ENCODE measurements at regions not wholly inside any gene's neighbourhood (a gene's known extent, or its start where the extent isn't known, plus 50 kb on each side); places are given as distances from the start of the nearest gene placed in this dataset.

DNA sequence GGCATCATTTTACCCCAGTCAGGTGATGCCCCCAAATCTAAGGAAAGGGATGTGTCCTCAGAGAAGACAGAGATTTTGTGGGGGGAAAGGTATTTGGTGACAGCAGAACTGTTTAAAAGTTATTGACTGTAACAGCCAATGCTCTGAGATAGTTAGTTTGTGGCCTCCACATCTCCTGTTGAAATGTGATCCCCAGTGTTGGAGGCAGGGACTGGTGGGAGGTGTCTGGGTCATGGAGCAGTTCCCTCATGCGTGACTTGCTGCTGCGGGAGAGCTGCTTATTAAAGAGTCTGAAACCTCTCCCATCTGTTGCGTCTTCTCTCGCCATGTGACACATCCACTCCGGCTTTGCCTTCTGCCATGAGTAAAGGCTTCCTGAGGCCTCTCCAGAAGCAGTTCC, 282.8 kb upstream of the FOXQ1 start:
- DNase-seq (ENCODE audit: low spot score) = no peak

DNA sequence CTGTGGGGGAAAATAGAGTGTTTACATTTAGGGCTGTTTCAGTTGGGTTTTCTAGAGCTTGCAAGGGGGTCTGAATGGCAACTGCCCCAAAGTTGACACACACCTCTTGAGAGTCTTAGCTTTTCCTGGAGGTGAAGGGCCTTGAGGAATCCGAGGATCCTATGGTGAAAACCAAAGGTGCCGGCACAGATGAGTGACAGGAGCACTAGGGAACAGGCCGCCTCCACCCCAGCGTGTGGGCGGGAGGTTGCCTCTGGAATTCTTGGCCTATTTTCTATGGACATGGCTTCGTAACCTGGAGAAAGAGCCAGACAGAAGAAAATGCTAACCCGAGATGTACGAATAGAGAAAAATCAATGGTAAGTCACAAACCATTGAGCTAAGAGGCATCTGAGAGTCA, 283.2 kb upstream of the FOXQ1 start:
- DNase-seq (ENCODE audit: low spot score) = no peak

DNA sequence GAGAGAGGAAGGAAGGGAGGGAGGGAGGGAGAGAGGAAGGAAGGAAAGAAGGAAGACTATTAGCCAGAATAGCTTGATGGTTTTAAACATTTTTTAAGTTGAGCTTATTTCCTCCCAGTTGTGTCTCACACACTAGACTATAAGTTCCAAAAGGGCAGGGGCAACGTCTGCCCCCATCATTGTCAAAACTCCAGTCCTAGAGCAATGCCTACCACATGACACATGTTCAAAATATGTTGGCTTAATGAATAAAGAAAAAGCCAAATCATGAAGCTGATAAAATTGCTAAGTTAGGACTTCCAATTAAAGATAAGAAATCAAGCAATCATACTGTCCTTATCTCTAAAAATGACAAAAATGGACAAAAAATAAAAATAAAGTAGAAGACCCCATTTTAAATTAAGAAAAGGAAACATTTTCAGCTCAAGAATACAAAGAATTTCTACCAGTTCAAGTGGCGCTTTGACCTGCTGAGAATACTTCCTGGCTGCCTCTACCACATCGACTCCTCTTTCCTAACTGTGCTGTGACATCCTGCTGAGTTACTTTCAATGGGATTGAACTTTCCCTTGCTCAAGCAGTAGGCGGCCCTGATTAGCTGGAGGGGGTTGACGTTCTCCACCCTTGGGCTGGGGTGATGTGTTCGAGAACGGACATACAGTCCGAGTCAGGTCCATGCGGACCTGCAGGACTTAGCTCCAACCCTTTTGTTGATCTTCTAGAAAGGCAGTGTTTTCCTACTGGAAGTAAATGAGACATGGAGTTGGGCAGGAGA, 283.9 kb upstream of the FOXQ1 start:
- DNase-seq (ENCODE audit: low spot score) = no peak

DNA sequence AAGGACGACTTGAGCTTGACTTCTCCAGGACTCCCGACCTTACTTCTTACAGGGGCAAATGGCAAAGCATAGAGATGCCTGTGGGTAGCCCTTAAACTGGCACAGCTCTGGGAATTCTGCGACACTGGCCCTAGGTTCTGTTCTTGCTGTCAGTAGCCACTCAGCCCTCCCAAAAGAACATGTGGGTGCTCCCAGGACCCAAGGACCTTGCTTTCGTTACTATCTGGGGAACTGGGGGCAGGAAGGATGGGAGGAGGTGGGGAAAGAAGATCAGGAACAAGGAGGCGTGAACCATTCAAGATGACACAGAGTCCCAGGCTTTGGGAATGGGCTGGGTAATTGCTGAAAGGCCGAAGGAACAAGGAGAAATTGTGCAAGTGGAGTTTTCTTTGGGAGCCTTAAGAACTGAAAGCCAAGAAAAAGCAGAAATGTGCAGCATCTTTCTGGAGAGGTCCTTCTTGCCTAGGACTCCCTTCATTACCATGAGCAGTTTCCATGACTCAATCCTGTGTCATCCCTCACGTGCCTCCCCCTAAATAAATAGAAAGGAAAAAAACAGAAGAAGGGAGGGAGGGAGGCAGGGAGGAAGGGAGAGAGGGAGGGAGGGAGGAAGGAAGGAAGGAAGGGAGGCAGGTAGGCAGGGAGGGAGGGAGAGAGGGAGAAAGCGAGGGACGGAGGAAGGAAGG, 284.6 kb upstream of the FOXQ1 start:
- DNase-seq (ENCODE audit: low spot score) = no peak

DNA sequence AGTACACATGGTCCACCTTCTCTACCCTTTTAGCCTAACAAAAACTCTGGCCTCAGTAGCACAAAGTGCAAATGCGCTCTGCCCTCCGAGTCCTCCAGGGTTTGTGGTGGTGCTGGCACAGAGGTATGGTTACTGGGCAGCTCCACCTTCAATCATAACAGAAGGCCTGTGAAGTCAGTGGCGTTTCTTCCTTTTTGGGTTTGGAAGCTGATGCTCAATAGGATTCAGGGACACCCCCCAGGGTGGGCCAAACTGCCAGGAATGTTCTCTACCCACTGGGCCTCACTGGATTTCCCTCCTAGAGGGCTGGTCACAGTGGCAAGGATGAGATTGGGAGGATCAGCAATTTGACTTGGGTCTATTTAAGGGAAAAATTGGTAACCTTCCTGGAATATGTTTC, 286.1 kb upstream of the FOXQ1 start:
- no peak for DNase-seq (ENCODE audit: low spot score)

DNA sequence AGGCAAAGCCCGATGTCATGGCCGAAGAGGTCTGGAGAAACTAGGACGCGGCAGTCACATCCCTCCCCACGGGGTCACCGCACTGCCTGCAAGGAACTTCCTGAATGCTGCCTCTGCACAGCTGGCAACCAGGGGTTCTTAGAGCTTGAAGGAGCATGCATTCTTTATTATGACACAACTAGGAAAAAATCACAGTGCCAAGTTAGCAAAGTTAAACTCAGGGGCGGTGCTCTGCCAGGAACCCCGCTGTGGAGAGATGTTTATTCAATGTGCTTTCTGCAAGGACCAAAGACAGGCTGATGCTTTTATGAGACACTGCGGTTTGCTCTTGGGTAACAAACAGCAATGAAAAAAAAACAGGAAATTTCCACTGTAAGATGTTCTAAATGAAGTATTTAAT, 287.3 kb upstream of the FOXQ1 start:
- no peak for DNase-seq (ENCODE audit: low spot score)

DNA sequence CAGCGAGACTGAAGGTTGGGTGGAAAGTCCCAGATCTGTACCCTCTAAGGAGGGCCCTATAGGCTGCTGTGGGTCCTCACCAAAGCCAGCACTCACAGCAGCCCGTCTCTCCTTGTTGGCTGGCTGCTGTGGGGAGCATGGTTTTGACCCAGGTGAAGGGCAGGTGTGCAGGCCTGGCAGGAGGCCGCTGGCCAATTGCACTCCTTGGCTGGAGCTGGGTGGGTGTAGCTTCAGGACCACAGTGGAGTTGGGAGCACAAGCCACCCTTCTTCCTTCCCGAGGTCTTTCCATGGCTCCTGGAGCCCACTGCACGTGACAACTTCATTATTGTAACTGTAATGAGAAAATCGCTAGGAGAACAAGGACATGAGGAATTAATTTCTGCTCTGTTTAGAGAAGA, 287.7 kb upstream of the FOXQ1 start:
- DNase-seq (ENCODE audit: low spot score) = no peak

DNA sequence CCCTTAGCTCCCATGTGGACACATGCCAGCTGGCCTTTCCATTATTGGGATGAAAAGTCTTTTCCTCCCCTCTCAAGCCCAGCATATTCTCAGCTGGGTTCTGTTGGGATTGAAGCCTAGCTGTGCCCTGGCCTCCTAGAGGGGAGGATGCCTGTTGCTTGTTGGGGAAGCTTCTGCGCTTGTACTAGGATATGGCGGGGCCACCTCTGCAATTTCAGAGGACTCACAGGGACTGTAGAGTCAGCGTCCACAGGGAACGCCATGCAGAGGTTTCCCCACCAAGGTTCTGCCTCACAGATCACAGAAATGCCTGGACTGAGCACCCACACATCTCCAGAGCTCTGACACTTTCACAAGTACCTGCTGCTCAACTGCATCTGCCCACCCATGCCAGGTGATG, 288.7 kb upstream of the FOXQ1 start:
- no peak for DNase-seq (ENCODE audit: low spot score)

DNA sequence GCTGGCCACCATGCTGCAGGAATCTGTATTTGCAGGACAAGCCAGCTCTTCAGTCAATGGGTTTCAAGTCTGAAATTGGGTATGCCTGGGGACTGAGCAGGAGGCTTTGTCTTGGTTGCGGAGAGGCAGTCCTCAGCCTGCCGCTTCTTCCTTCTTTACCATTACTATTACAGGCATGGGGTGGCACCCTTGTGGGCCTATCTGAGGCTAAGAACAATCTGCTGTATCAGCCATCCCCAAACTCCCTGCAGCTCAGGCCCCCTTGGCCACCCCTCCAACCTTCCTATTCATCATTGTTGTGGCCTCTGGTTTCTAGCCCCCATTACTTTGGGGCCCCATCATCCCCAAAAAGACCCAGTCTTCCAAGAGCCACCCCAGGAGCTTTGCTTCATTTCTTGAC, 289.2 kb upstream of the FOXQ1 start:
- DNase-seq (ENCODE audit: low spot score) = no peak

DNA sequence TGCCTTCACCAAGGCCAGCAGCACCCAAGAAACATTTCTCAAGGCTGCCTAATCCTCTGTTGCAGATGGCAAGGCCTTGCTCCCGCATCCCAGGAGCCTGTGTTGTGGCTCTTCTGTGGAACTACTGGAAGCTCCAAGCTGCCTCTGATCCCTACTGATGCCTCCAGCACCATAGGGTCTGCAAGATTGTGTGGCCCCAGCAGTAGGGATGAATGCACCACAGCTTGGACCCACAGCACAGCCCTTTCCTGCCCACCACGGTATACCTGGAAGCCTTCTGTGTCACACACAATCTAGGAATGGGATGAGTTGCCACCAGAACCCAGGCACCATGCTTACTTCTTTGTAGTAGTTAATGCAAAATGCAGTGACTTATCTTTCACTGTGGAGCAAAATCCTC, 291.1 kb upstream of the FOXQ1 start:
- DNase-seq (ENCODE audit: low spot score) = no peak

DNA sequence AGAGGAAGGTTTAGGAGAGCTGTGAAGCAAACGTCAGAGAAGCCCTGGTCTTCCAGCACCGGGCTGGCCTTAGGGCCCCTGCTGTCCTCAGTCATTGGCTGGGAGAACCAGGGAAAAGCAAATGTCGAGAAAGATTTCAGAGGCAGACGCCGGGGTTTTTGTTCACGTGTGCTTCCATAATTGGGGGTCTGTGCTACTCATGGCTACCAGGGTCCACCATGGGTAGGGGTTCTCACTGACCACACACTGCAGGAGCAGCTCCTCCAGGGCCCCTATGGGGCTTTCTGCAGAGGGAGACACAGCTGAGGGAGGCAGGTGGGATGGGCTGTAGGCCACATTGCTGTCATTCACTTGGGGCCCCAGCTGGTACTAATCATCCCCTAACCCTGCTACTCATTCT, 291.8 kb upstream of the FOXQ1 start:
- DNase-seq (ENCODE audit: low spot score) = no peak

DNA sequence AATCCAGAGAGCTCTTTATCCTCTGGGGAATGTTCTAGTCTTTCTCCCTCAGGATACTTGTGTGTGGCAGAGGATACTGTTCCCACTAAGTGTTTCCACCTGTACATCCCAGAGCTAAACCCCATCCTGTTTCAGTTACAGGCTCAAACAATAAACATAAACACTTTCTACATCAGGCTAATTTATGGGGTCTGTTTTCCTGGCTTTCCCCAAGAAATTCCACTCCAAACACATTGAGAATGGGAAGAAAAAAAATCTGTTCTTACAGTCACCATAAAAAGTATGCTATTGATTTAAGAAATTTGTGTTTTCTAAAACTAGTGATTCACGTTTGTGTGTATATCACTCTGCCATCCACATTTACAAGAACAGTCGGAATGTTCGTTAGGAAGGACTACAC, 293.9 kb upstream of the FOXQ1 start:
- no peak for DNase-seq (ENCODE audit: low spot score)

DNA sequence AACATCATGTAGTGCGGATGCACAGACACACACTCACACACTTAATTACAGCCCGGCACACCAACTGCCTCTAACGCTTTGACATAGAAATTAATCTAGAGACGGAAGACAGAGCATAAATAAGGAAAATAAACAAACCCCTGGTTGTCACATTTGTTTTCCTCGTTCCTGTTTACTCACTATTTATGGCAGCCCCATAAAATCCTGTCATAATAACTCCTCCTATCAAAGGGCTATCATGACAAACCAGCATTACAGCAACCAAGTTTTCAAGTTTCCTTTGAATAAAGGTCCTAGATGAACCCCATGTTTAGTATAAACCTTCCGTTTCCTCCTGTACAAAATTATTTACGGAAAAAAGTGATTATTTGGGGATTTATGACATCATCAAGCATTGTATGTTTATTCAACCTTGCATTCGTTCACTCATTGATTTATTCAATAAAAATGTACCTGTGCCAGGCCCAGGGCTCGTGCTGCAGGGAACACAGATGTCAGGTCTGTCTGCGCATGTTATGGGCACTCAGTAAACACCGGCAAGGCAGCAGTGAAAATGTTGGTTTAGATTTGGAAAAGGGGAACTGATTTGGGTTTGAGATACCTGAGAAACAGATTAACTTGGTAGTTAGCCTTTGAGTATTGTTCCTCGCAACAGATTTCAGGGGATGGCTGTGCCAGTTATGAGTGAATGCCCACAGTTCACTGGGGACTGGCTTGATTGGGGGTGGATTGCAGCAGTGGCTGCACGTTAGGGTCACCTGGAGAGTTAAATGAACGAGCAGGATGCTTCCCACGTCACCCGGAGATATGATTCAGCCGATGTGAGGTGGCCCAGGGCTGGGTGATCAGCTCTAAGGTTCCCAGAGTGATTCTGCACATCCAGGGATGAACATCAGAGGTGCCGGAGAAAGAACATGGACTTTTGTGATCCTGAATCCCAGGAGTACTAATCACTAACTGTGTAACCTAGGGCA, 295.3 kb upstream of the FOXQ1 start:
- DNase-seq (ENCODE audit: low spot score) = no peak

DNA sequence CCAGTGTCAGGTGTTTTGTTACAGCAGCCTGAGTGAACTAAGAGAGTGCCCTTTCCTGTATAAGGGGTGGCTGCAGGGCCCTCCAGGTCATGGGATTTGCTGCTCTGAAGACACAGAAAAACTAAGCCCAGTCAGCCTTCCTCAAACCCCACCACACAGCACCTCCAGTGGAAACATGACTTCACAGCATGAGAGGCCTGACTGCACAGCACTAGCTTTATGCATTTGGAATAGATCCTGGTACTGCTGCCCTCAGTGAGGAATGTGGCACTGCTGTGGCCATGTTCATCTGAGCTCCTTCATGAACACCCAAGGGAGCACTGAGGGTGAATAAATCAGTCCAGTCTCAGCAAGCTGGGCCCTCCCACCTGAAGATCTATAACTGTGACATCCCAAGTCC, 296.1 kb upstream of the FOXQ1 start:
- no peak for DNase-seq (ENCODE audit: low spot score)

DNA sequence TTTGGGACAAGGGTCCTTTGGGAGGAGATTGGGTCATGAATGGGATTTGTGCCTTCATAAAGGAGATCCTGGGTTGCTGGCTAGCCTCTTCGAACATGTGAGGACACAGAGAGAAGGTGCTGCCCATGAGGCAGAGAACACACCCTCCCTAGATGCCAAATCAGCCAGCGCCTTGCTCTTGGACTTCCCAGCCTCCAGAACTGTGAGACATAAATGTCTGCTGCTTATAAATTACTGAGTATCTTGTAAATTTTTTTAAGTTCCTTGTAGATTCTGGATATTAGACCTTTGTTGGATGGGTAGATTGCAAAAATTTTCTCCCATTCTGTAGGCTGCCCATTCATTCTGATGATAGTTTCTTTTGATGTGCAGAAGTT, 297.5 kb upstream of the FOXQ1 start:
- no peak for DNase-seq (ENCODE audit: low spot score)

DNA sequence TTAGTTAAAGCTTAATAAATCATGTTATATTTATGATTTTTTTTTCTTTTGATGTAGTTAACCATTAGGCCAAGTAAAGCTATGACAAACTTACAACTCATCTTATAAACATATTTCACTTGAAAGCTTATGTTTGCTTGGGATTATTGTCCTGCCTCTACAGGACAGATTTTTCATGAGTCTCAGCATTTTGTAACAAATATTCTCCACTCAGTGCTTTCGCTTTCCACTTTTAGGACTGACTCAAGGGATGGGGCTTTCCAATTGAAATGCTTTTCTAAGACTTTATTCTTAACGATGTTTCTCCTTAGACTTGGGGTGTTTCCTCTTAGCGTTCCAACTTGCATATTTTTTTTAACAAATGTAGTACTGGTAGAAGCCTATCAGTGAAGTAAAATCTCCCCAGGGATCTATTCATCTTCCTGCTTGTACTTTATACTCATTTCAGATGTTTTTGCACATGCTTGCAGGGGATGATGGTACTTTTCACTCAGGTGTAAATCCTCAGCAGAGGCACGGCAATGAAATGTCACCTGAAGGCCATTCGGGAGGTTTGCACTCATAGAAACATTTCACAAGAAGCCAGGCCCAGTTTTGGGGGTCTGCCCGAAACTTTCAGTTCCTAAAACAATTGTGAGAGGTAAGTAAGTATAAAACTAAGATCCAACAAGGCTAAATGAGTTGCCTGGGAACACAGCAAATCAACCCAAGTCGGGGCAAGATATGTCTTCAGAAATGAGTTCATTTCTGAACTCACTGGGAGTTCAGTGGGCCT, 298.1 kb upstream of the FOXQ1 start:
- no peak for DNase-seq (ENCODE audit: low spot score)

DNA sequence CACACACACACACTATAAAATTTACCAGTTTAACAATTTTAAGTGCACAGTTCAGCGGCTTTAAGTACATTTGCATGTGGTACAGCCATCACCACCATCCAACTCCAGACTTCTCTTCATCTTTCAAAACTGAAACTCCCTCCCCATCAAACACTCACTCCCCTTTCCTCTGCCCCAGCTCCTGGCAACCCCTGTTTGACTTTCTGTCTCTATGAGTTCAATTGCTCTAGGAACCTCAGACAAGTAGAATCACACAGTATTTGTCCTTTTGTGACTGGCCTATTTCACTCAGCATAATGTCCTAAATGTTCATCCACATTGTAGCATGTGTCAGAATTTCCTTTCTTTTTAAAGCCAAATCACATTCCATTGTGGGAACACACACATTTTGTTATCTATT, 302.8 kb upstream of the FOXQ1 start:
- DNase-seq (ENCODE audit: low spot score) = no peak

DNA sequence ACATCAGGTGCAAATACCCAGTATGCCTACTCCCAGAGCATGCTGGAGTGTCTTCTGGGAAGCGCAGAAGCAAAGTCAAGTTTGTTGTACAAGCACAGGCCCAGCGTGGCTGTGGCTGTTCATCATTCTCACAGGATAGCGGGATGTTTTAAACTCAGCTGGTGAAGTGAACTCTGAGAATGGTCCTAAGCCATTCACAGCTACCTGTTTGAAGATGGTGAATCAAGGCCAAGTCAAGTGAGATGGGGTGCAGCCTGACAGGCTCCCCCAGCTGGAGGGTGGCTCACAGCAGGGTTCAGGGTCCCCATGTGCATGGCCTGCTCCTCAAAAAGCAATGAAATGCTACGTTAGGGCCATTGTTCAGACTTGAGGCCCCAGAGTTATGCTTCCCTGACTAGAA, 304.7 kb upstream of the FOXQ1 start:
- DNase-seq (ENCODE audit: low spot score) = no peak

DNA sequence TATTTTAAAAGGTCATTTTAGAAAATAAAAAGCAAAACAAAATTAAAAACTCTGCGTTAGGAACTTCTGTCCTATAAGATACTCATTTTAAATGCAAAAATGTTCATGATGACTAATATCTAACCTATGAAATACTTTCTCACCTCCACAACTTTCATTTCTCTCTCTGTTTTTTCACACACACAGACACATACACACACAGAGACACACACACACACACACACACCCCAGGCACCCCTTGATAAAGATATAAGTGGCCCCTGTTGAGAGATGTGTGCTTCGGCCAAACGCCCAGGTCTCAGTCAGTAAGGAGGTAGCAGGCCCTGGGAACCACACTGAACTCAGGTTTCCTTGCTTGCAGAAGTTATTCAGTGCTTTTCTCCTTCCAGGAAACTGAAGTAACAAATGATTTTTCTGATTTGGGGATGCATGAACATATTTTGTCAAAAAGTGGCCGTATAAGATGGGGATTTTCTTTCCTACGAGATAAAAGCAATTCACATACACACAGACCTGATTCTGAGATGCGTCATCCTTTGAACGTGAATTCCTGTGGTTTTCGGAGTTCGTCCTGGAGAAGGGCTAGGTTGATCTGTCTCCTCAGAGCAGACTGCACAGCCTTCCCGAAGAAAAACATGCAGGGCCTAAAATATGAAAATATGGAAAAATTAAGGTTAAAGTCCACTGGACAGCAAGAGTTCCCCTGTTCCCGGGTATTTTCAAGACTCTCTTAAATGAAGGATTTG, 306.8 kb upstream of the FOXQ1 start:
- DNase-seq (ENCODE audit: low spot score) = no peak

DNA sequence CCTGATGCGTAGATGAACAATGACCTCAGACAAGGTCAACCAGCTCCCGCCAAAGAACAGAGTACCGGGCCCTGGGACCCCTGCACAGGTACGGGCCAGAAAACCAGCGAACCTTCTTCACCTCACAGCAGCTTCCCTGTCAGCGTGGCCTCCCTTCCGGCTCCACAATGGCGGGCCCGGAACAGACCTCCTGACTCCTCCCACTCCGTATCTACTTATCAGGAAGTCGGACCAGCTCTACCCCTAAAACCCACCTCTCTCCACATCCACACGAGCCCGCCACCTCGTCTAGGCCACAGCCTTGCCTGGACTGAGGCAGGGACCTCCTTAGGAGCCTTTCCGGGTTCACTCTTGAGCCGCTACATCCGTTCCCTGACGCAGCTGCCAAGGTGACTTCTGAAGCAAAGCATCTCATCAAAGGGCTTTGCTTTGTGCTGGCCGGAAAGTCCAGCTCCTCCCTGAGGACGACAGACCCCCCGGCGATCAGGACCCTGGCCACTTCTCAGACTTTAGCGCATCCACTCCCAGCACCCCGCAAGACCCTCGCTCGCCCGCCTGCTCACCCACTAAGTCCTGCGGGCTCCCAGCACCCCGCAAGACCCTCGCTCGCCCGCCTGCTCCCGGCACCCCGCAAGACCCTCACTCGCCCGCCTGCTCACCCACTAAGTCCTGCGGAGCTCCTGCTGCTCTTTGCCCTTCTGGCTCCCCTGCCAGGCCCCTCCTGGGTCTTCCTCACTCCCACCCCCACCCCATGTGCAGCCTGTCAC, 308.3 kb upstream of the FOXQ1 start:
- no peak for DNase-seq (ENCODE audit: low spot score)

DNA sequence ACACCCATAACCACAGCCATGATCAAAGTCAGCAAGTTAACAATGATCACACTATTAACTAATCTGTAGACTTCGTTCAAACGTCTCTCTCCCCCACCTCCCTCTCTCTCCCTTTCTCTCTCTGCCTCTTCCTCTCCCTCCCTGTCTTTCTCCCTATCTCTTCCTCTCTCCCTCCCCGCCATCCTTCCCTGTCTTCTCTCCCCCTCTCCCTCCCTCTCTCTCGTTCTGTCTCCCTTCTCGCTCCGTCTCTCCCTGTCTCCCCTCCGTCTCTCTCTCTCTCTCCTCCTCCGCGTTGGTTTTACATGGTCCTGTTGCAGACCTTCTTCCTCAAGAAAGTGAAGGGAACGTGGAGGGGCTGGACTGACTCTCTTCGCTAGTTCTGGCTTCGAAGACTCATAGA, 308.9 kb upstream of the FOXQ1 start:
- DNase-seq (ENCODE audit: low spot score) = no peak

Measured in CD4-positive, alpha-beta T cell treated with Interleukin-15 for 4 hours (primary cell).